Activated CD4-positive, alpha-beta T cell treated with anti-CD3 and anti-CD28 coated beads for 24 hours (primary cell): ENCODE measurements at regions not wholly inside any gene's neighbourhood (a gene's known extent, or its start where the extent isn't known, plus 50 kb on each side); places are given as distances from the start of the nearest gene placed in this dataset.

Experiments used
- DNase-seq, 2 donors: peaks; one replicate each; pipeline ENCODE4 v3.0.0-alpha.2; 2020; ENCODE audit warnings: low read depth in 2 of 2

DNA sequence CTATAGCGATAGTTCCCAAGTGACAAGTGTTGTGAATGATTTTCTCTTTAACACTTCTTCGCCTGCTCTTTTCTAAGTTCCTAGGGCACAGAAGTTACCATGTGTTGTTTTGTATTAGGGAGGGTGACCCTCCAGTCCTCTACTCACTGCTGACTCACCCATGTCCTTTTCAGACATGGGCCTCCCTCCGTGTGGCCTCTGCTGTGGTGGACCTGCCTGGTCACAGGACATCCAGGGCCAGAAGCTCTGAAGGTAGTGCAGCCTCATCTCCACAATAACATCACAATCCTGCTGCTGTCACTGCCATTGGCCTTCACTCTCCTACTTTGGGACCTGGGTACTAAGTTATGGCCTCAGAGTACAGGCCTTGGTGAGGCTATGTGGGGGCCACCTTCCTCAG lies 87.1 kb upstream of the TNFAIP3 start:
- DNase-seq, result no peak

- no peak for DNase-seq
Observed at GRCh38 chr6:137780447-137781034, 86.5 kb upstream of the TNFAIP3 start.

GRCh38 chr6:137781639-137782038 lies 85.4 kb upstream of the TNFAIP3 start:
- DNase-seq, result no peak

- DNase-seq, result no peak
Observed at GRCh38 chr6:137782166-137783039, 84.7 kb upstream of the TNFAIP3 start.

- DNase-seq, result no peak
Observed at GRCh38 chr6:137783710-137784109, 83.3 kb upstream of the TNFAIP3 start.

DNA sequence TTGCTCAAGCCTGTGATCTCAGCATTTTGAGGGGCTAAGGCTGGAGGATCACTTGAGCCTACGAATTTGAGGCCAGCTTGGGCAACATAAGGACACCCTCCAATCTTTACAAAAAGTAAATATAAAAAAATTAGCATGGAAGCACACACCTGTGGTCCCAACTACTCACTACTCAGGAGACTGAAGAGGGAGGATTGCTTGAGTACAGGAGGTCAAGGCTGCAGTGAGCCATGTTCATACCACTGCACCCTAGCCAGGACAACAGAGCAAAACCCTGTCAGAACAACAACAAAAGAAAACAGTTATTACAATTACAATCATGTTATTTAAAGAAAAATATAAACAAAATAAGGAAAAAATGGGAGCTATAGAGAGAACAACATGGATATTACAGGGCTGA lies 82.5 kb upstream of the TNFAIP3 start:
- no peak for DNase-seq

DNA sequence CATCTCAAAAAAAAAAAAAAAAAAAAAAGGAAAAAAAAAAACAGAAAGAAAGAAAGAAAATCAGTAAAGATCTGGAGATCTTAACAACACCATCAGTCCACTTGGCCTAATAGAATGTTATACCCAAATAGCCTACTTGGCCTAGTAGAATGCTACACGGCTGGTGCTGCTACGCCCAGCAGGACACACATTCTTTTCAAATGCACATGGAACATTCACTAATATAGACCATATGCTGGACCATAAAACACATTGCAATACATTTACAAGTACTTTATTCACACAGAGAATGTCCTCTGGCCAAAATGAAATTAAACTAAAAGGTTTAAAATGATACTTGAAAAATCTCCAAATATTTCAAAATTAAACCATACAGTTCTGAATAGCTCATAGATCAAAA lies 80.0 kb upstream of the TNFAIP3 start:
- no peak for DNase-seq

DNA sequence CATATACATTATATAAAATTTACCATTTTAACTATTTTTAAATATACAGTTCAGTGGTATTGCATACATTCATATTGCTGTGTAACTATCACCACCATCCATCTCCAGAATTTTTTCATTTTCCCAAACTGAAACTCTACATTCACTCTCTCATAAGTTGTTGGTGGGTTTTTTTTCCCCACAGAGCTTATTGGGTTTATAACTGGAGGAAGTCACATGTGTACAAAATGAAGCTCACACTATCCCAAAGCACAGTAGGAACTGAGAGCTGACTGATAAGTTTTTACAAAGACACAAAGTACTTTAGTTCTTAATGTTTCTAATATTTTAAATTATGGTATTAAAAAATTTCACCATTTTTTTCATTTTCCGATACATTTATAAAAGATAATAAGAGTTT lies 78.8 kb upstream of the TNFAIP3 start:
- DNase-seq, result no peak

DNA sequence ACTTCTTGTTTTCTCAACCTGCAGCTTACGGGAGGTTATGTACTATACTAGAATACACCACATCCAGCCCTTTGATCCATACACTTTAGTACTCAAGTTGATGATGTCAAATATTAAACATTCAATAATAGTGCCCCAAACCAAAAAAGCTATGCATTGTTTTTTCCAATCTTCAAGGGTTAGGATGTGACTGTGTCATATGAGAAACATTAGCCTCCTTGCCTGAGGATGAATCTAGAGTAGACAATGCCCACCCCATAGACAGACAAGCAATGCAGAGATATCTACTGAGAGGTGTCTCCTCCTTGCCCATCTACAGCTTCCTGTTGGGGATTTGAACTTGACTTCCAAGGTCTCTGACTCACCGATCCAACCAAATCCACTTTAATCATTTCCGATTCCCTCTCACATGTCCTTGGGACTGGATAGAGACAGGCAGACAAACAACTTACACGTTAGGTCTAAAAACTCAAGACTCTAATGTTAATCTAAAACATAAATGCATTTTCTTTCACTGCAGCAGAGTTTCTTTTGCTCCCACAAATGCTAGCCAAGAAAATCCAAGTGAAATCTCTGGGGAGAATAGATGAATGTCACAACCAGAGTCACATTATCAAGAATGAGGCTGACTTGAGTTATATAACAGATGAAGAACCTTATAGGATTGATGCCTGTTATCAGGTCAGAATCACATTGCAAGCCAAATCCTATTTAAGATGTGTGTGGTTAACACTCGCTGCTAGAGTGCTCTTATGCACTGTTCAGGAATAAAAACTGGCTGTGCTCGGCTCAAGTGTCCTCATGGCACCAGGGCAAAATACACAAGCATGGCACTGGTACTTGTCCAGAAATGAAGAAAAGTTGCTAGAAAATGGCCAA lies 75.5 kb upstream of the TNFAIP3 start:
- no peak for DNase-seq

GRCh38 chr6:137792160-137793033 lies 74.7 kb upstream of the TNFAIP3 start:
- no peak for DNase-seq

DNA sequence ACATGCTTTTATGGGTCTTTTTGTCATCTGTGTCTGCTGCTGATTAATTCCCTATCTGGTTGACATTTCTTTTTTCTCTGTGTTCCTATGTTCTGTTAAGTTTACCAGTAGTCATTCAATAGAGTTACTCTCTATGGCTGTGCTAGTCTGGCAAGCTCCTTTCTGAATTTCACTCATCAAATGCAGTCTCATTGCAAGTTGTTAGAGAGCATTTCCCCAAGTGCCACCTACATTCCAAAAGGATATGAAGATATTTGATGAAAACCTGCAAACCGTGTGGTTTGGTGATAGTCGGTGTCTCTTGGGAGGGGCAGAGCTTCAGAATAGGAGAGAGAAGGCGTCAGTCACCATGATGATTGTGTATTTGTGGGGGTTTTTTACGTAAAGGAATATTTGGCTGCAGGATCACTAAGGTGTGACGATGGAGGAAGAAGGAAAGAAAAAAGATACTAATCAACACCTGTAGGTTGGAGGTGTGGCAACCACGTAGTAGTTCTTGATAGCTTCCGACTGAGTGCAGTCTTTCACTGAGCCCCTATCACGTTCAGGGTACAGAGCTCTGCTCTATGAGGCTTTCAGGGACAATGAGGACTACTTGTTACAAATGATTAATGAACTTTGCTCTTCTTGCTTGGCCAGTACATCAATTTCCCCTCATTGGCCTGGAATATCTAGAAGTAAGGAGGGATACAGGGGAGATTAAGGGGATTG lies 73.1 kb upstream of the TNFAIP3 start:
- DNase-seq, result no peak

GRCh38 chr6:137794516-137795201 lies 72.4 kb upstream of the TNFAIP3 start:
- no peak for DNase-seq

GRCh38 chr6:137795501-137795900 lies 71.6 kb upstream of the TNFAIP3 start:
- DNase-seq, result no peak

- DNase-seq, result no peak
Observed at GRCh38 chr6:137798261-137798660, 68.8 kb upstream of the TNFAIP3 start.

DNA sequence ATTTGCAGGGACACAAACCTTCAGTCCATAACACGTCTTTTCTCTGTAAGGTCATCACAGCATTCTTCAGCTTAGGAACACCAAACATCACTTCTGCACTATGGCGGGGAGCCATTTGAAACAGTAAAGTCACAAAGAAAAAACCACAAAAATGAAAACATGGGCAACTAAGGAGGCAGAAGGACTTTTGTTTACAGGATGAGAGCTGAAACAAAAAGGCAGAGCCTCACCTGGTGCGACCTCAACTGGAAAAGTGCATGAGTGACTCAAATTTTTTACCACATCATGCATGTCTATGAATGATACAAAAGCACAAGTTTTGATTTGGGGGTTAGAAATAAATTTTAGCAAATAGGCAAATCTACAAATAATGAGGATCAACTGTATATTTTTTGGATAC lies 68.2 kb upstream of the TNFAIP3 start:
- no peak for DNase-seq

DNA sequence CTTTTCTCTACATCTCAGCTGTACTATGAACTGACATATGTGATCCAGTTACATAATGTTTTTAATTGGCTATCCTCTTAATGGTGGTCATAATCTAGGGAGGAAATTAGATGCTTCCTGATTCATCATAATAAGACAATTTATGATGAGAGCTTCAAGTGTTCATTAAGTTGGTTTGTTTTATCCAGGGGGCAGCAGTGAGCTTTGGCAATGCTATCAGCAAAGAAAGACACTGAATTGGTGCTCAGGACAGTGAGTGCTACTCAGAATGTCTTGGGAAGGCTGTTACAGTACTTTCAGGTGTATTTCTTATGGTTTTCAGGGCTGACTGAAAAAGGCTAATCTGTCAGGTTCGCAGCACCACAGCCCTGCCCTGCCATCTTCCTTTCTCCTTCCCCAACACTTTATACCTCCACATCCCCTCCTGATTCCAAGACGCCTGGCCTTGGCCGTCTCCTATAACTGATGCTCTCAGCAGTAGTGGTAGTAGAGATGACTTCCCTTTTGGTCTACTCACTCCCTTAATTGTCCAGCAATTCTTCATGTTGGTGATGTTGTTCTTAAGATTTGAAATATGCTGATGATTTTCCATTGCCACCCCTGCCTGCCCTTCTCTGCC lies 67.0 kb upstream of the TNFAIP3 start:
- DNase-seq, result peak; percentile 33 to 64

DNA sequence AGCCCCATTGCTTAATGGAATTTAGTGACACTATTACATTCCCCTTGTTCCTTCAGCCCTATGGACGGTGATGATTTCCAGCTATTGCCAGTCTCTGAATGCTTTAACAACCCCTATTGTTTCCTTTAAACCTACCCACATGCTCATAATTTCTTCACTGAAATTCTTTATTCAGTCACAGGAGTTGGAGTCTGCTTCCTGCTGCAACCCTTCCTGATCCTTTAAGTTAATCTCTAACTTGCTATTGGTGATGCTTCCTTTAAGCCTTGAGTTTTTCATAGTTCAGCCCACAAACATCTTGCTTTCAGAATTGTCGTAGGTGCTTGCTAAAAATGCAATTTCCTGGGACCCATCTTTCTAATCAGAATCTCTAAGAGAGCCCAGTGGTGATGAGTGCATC lies 66.3 kb upstream of the TNFAIP3 start:
- no peak for DNase-seq

- DNase-seq, result no peak
Observed at GRCh38 chr6:137801352-137802114, 65.5 kb upstream of the TNFAIP3 start.
